NCI-H2227 treated with DMSO at 0.1 percent for 48 hours (cell line): ENCODE measurements at regions not wholly inside any gene's neighbourhood (a gene's known extent, or its start where the extent isn't known, plus 50 kb on each side); places are given as distances from the start of the nearest gene placed in this dataset.
A peak's percentile ranks its signal among the peaks of the same experiment; 100 is the strongest.
"Not testable (repeated sequence)": the region's sequence is repeated elsewhere in the genome, so short reads cannot be mapped to it uniquely, and the experiment has no call there.

Experiments used
- DNase-seq: peaks from one replicate; lab custom pipeline; 2025; lab: John Stamatoyannopoulos, UW

DNA sequence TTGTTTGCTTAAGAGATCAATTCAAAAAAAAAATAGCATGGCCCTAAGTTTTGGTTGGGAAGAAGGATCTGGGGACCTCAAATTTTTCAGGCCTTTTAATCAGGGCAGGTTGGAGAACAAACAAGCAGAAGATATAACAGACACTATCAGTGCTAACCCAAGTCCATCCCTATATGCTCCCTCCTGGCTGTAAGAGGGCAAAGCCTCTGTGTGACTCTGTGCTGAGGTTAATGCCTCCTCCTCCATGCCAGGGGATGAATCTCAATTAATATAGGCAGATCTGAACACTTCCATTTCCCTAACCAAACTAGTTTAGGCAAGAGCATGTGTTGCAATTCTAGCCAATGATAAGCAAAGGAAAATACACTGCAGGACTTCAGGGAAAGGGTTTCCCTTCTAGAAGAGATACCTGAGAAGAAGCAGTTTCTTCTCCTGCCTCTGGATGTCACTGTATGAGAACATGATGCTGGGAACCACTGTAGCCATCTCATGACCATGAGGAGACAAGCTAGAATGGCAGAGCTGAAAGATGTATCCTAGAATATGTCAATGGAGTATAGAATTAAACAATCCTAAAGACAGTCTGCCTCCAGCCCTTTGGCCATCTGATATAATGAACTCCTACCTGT lies 76.0 kb downstream of the CHD9NB start:
- no peak for DNase-seq

DNA sequence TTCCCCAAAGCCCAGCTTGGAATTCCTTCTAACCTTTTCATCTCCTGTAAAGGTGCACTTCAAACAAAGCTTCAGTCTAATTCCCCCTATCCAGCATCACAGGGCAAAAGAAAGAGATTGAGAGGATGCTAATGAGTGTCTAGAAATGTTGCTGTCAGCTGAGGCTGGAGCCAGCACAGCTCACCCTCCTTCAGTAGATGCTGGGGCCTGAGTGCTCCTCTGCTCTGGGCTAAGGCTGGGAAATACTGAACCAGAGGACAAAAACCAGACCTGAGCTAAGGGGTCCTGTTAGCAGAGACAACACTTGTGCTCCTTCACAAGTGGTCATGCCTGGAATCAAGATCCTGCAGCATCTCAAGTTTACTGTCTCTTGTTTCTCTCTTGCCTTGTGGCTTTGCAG lies 85.0 kb downstream of the CHD9NB start:
- no peak for DNase-seq

DNA sequence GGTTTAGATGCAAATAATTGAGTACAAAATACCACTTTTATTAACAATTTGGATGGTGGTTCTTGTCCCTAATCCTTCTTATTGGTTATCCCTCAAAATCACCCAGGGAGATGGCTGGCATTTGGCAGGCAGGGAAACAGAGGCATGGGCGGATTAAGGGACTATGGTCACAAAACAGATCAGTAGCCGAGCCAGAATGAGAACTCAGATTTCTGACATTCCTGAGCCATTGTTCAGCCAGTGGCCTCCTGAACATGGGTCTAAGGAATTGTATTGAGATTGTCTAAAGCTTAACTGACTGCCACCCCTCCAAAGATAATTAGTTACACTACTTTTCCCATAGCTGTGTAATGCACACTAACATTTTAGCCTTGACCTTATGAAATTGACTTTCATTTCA lies 88.4 kb downstream of the CHD9NB start:
- DNase-seq = no peak

DNA sequence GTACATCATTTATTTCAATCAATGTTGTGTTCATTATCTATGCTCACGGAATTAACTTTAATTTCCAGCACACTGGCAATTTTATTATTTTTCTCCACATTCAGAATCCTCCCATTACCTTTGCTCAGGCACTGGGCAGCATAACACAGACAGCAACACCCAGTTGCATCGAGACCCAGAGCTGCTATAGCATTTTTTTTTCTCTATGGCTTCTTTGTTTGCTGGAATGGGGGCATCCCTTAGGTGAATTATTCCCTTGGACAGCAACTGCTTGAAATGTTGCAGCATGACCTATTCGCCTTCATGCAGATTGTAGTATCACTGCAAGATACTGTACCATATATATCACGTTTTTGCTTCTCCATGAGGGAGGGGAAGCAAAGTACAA lies 88.8 kb downstream of the CHD9NB start:
- no peak for DNase-seq

DNA sequence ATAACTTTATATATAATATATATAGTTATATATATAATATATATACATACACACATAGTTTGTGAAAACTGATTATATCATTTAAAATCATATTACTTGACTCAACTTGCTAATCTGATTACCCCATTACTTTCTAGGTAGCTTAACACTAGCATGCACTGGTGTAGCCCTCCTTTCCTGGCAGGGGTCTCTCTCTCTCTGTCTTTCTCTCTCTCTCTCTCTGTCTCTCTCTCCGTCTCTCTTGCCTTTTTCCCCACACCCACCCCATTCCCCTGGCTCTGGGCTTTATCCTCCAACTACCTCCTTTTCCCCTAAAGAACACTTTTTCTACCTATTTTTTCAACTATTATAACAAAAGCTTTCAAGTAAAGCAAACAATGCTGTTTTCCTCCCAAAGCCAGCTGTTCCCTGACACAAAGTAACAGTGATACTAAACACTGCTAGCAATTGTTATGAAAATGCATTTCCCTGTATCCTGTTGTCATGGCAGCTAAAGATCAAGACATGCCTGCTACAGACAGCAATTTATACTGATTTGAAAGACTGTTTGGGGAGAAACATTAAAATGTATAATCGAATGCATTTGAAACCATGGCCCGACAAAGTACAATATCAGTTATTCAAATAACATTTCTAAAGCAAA lies 89.4 kb downstream of the CHD9NB start:
- DNase-seq = peak; percentile 21

DNA sequence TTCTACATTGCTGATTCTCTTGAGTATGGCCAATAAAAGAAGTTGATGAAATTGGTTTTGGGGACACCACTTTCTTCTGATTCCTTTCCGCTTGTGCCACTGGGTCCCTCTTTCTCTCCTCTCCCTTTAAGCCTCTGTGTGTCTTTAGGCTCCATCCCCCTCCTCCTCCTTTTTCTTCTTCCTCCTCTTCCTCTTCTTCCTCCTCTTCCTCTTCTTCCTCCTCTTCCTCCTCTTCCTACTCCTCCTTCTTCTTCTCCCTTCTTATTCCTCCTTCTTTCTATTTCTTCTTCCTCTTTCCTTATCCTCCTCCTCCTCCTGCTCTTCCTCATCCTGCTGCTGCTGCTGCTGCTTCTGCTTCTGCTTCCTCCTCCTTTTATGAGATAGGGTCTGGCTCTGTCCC lies 93.7 kb downstream of the CHD9NB start:
- DNase-seq = no peak

DNA sequence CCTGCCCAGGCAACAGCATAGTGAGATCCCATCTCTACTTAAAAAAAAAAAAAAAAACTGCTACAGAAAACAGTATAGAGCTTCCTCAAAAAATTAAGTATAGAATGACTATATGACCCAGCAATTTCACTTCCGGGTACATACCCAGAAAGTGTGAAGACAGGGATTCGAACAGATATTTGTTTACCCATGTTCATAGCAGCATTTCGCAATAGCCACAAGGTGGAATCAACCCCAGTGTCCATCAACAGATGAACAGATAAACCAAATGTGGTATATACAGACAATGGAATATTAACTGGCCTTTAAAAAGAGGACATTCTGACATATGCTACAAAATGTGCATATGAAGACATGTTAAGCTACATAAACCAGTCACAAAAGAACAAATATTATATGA lies 95.5 kb downstream of the CHD9NB start:
- no peak for DNase-seq

DNA sequence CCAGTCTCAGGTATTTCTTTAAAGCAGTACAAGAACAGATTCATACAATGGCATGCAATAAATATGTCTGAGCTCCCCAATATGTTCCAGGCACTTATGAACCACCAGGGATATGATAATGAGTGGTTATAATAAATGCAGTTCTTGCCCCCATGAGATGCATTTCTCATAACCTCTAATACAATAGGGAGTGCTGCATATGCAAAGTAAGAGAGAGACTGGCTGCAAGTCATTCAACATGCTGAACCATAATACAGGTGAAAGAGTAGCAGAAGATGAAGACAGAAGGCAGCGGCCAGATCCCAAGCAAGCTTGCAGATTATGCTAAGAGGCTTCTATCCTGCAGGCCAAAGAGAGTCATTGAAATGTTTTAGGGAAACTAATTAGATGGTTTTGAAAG lies 96.7 kb downstream of the CHD9NB start:
- DNase-seq = no peak

DNA sequence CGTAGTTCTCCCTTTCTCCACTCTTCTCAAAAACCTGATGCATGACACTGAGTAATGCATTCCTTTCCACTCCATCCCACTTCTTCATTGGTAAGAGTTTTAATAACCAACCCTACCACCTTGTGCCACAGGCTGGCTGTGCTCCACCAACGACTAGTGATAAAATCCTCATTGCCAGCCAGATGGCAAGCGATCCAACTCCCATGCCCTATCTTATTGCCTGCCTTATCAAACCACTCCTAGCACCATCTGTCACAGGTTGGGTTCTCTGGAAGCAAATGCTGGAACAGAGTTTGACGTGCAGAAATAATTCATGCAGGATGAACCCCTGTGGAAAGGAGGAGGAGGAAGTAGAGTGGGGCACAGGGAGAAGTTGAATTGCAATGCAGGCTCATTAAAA lies 99.5 kb downstream of the CHD9NB start:
- DNase-seq = no peak

DNA sequence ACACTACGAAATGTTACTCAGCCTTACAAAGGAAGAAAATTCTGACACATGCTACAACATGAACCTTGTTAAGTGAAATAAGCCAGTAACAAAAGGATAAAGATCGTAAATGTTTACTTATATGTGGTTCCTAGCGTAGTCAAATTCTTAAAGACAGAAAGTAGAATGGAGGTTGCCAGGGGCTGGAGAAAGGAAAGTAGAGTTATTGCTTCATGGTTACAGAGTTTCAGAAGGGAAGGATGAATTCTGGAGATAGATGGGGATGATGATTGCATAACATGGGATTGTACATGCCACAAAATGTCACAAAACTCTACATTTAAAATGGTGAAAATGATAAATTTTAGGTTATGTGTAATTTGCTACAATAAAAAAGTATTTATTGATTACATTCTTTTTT lies 103.8 kb downstream of the CHD9NB start:
- no peak for DNase-seq

DNA sequence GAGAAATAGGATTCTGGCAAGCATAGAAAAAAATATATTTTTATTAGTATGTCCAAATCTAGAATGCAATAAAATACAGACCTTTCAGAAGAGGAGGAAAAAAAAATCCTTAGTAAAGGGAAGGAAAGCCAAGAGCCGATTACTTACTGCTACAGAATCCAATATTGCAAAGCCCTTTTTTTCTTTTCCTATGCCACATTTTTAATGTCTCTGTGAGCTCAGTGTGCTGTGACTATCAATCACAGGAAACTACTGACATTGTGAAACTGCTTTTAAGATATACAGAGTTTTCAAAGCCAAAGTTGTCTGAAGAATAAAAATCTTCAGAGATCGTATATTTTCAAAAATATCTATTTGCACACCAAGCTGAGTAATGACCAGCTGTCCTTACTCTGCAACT lies 120.4 kb downstream of the CHD9NB start:
- DNase-seq = no peak

DNA sequence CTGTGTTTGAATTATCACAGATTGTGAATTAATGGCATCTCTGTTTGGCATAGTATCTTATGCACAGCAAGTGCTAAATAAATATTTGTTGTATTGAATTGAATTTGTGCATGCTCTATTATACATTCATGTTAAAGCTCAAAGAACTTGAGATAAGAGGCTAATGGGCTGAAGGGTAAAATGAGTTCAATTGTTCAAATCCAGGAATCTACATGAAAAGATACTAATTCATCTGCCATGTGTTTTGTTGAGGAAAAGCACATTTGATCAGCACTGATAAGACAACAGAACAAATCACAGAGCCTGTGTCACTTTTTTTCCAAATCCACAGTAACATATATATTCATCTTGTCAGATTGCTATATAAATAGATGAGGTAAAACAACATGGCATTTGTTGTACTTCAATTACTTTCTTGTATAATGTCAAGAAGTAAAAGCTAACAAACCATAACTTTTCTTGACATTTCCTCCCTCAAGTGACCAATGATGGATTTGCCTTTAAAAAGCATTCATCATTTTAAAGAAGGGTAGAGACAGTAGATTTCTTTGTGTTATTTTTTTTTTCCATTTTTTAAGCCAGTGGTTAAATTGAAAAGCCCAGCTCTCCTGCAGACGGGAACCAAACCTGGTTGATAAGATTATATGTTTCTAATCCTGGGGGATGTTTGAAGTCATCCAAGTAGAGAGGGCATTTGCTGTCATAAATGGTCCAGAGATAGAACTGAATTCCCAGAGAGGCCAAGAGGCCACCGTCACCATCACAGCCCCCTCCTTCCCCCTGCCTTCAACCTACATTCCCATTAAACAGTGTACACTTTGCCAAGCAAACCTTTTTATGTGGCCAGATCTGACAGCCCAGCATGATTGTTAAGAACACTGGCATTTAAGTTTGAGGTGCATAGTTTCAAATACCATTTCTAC lies 123.0 kb downstream of the CHD9NB start:
- DNase-seq = peak; percentile 23

DNA sequence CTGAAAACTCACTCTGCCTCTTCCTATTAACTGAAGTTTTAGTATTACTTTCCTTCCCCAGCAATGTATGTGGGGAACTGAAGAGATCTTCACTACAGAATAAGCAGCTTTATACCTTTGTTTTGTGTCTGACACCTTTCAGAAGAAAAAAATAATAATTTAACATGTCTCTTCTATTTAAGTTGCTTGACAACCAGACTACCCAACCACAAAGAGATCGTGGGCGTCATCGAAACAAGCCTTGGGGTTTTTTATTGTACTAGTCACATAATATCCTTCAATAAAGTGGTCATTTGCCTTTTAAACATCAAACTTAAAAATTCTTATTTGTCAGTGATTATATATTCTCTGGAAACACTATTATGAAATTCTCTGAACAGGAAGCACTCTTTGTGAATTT lies 123.7 kb downstream of the CHD9NB start:
- DNase-seq = no peak

DNA sequence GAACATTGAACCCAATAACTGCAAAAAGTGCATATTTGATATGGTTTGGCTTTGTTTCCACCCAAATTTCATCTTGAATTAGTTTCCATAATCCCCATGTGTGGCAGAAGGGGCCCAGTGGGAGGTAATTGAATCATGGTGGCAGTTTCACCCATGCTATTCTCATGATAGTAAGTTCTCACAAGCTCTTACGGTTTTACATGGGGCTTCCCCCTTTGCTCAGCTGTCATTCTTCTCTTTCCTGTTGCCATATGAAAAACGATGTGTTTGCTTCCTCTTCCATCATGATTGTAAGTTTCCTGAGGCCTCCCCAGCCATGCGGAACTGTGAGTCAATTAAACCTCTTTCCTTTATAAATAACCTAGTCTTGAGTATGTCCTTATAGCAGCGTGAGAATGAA lies 127.6 kb downstream of the CHD9NB start:
- no peak for DNase-seq

DNA sequence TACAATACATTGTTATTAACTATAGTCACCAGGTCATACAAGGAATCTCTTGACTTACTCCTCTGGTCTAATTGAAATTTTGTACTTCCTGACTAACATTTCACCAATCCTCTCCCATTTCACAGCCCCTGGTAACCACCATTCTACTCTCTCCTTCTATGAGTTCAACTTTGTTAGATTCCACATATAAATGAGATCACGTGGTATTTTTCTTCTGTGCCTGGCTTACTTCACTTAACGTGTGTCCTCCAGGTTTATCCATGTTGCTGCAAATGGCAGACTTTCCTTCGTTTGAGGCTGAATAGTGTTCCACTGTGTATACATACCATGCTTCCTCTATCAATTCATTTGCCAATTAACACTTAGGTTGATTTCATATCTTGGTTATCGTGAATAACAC lies 128.5 kb downstream of the CHD9NB start:
- no peak for DNase-seq

DNA sequence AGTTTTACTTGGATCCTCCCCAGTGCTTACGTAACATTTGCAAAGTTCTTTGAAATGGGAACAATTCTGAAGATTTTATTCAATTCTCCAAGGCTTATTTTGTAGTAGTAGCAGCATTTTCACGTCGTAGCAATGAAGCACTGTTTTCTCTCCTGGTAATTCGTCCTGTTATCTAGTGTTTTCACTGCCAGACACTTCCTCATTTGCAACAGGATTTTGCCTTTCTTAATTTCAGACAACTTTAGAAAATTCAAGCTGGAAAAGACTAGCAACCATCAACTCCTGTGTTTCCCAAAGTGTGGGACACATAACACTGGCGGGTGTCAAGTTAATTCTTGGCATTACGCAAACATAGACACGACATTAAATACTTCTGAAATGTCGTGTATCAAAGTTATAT lies 131.6 kb downstream of the CHD9NB start:
- no peak for DNase-seq

DNA sequence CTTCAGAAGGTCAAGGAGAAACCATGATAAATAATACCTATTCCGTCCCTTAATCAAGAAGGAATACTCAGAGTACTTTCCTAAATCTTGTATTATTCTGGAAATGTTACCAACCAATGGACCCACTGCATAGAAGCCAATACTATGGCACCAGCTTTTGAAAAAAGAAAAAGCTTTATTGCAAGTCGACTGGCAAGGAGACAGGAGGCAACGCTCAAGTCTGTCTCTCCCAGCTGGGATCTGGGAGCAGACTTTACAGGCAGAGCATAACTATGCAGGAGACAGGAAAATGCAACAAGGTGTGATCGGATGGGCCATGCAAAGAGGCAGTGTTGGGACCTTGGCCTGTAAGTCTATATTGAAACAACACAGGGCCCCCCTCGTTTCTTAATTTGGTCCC lies 132.4 kb downstream of the CHD9NB start:
- DNase-seq = no peak

DNA sequence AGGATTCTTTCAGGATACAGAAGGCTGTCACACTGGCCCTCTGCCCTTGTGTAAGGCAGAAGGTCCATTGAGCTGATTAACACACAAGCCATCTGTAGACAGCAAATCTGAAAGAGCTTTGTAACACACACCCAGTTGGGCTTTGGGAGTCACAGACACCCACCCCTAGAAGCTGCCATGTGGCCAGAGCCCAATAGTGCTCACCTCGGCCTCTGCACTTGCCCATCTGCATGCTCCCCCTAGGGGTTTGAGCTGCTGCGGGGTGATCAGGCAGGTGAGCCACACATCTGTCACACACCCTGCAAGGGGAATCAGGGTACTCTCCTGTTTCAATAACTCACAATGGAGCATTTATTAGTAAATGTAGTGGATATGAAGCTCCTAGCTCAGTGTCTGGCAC lies 138.3 kb downstream of the CHD9NB start:
- no peak for DNase-seq

DNA sequence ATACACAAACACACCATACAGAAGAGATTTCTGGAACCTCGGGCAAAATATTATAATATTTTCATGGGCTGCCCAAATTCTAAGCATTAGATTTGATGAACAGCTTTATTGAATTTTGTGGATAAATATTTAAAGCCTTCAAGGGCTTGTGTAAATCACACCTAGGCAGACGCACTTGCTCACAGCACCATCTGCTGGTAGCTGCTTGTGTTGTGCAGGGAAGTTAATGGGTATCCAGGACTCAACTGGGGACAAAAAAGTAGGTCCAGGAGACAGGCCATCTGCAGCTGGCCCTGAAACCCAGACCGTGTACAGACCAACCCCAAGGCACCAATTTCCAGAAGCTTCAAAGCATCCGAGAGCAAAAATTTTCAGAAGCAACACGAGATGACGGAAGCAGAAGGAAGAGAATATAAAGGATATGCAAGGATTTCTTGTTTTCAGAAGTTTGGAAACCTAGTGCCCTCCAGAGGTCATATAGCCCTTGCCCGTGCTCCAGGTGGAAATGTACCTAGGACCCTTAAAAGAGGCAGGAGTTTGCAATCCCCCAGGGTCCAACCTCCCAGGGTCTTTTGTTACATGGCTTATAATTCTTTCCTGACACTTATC lies 140.0 kb downstream of the CHD9NB start:
- no peak for DNase-seq

DNA sequence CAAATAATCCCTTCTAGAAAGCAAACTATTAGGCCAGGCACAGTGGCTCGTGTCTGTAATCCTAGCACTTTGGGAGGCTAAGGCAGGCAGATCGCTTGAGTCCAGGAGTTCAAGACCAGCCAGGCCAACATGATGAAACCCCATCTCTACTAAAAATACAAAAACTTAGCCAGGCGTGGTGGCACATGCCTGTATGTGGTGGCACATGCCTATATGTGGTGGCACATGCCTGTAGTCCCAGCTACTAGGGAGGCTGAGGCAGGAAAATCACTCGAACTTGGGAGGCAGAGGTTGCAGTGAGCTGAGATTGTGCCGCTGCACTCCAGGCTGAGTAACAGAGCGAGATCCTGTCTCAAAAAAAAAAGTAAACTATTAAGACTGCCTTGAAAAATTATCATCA lies 144.6 kb downstream of the CHD9NB start:
- DNase-seq = not testable (repeated sequence)

DNA sequence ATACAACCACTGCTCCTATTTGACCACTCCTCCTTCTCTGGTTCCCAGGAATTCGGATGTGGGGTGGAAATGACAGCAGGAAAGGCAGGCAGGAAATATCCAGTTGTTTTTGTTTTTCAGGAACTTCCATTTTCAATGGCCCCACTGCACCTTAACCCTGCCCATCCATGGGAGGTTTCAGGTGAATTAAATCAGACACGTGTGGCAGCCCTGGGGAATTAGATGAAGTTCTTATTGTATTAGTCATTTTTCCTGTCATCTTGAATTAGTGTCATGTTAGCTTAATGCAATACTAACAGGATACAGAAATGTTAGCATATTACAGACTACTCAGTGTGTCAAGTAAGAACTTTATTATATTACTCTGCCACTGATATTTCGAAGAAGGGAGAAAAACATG lies 146.4 kb downstream of the CHD9NB start:
- no peak for DNase-seq

DNA sequence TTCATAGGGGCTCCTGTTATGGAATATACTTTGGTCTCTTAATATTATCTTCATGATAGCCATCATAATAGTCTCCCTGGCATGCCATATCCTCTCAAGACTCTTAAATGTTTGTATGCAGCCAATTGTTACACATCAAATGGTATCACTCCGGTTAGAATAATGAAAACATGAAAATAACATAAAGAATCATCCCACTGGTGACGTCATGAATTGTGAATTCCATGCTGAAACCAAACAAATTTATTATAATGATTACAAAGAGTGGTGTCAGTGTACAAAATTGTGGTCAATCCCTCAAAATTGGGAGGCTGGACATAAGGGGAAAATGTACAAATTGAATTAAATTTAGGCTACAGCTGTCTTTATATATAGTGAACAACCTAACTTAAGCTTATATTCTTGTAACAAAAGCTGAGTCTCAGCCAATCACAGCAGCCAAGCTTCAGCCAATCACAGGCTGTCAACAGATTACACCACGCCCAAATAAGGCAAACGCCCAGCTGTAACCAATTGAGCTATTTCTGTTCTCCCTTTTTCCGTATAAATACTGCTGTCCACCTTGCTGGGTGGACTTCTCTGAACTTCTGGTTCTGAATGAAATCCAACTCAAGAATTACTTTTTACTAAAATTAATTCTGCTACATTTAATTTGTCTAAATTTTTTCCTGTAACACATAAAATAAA lies 156.1 kb downstream of the CHD9NB start:
- no peak for DNase-seq
